H1 (cell line): ENCODE measurements at regions not wholly inside any gene's neighbourhood (a gene's known extent, or its start where the extent isn't known, plus 50 kb on each side); places are given as distances from the start of the nearest gene placed in this dataset.

Experiments
- CTCF ChIA-PET: fragments of 300-600 bp; sonication (Branson Sonifier 250); formaldehyde crosslinking; loops from one replicate; lab custom pipeline; 2021; ENCODE audit not compliant: partially characterized antibody; lab: Charles Lee
- POLR2A ChIA-PET: fragments of 300-600 bp; sonication (Branson Sonifier 250); formaldehyde crosslinking; loops from one replicate; lab custom pipeline; 2021; ENCODE audit warnings: inconsistent platforms; ENCODE audit not compliant: partially characterized antibody; lab: Charles Lee
- DNase-seq, 2 experiments: peaks; one replicate each; pipeline versions ENCODE4 v3.0.0 to v3.0.0-alpha.2; 2010 to 2022; ENCODE audit warnings: low spot score in 2 of 2, low read depth in 1 of 2, mixed read lengths in 1 of 2
- FAIRE-seq: peaks from 2 replicates; lab custom pipeline; 2011; peaks lifted over from hg19 to GRCh38; lab: Jason Lieb, UNC
- H2AFZ ChIP-seq: 2 replicates; pipeline ENCODE4 v1.8.1; 2012; ENCODE audit warnings: low read length, inconsistent platforms
- H2AK5ac ChIP-seq: 2 replicates; pipeline ENCODE4 v1.6.1; 2013; ENCODE audit warnings: low read depth, low read length
- H2BK120ac ChIP-seq: replicated peaks from 2 replicates; pipeline ENCODE3; 2013; ENCODE audit warnings: low read depth, low read length, inconsistent platforms
- H2BK12ac ChIP-seq: 2 replicates; pipeline ENCODE4 v1.6.1; 2013; ENCODE audit warnings: low read depth, low read length
- H2BK15ac ChIP-seq: 2 replicates; pipeline ENCODE4 v1.6.1; 2013; ENCODE audit warnings: low read length
- H2BK20ac ChIP-seq: 2 replicates; pipeline ENCODE4 v1.6.1; 2013; ENCODE audit warnings: low read length
- H2BK5ac ChIP-seq: 2 replicates; pipeline ENCODE4 v1.6.1; 2013; ENCODE audit warnings: low read depth, low read length
- H3K14ac ChIP-seq: 2 replicates; pipeline ENCODE4 v1.6.1; 2013; ENCODE audit warnings: inconsistent platforms; ENCODE audit not compliant: insufficient read length
- H3K18ac ChIP-seq: 2 replicates; pipeline ENCODE4 v1.6.1; 2013; ENCODE audit warnings: low read length; ENCODE audit errors: extremely low read depth
- H3K23ac ChIP-seq: 2 replicates; pipeline ENCODE4 v1.6.1; 2013; ENCODE audit warnings: inconsistent platforms; ENCODE audit not compliant: insufficient read length
- H3K23me2 ChIP-seq: 2 replicates; pipeline ENCODE4 v1.6.1; 2013; ENCODE audit warnings: low read depth, low read length
- H3K27ac ChIP-seq: 2 replicates; pipeline ENCODE4 v1.6.1; 2011; ENCODE audit warnings: low read depth, low read length, inconsistent platforms
- H3K27me3 ChIP-seq, 4 experiments: replicated peaks in 1 of 4; 1 replicate in 1 of 4; 2 replicates in 3 of 4; pipeline versions ENCODE4 v1.6.1 to v1.8.1; 2011 to 2013; ENCODE audit warnings: low read length in 3 of 4, mild to moderate bottlenecking in 3 of 4, inconsistent platforms in 2 of 4, mixed read lengths in 2 of 4, moderate library complexity in 1 of 4; ENCODE audit not compliant: control insufficient read depth in 3 of 4, insufficient read depth in 3 of 4; ENCODE audit errors: extremely low read depth in 1 of 4
- H3K36me3 ChIP-seq, 4 experiments: 2 replicates each; pipeline versions ENCODE4 v1.6.1 to v1.8.1; 2011 to 2013; ENCODE audit warnings: mild to moderate bottlenecking in 4 of 4, low read length in 3 of 4, moderate library complexity in 2 of 4, control low read depth in 1 of 4, inconsistent platforms in 1 of 4; ENCODE audit not compliant: insufficient read depth in 4 of 4, control insufficient read depth in 2 of 4
- H3K4ac ChIP-seq: replicated peaks from 2 replicates; pipeline ENCODE3; 2013; ENCODE audit warnings: low read length, low read depth, mixed read lengths, inconsistent platforms; ENCODE audit not compliant: insufficient read length
- H3K4me1 ChIP-seq, 4 experiments: replicated peaks in 1 of 4; 1 replicate in 1 of 4; 2 replicates in 3 of 4; pipeline versions ENCODE4 v1.6.1 to v1.8.1; 2011 to 2013; ENCODE audit warnings: low read length in 3 of 4, inconsistent platforms in 2 of 4, mixed read lengths in 1 of 4; ENCODE audit not compliant: insufficient read depth in 4 of 4, control insufficient read depth in 3 of 4
- H3K4me2 ChIP-seq, 2 experiments: 2 replicates each; pipeline versions ENCODE4 v1.6.1 to v1.8.1; 2011 to 2013; ENCODE audit warnings: low read depth in 2 of 2, low read length in 2 of 2, control low read depth in 1 of 2, inconsistent platforms in 1 of 2, mild to moderate bottlenecking in 1 of 2; ENCODE audit not compliant: insufficient read depth in 1 of 2
- H3K4me3 ChIP-seq, 4 experiments: fragments of 200-600, 300-600 bp in 1 of 4; sonication (generic), shearing (Covaris generic), sonication (Bioruptor Twin) in 1 of 4; 2 replicates each; pipeline versions ENCODE4 v1.5.1 to v1.8.1; 2011 to 2016; ENCODE audit warnings: low read length in 4 of 4, low read depth in 3 of 4, control low read depth in 2 of 4, inconsistent platforms in 2 of 4, mild to moderate bottlenecking in 2 of 4, mixed read lengths in 1 of 4, moderate library complexity in 1 of 4; ENCODE audit not compliant: insufficient read depth in 2 of 4; ENCODE audit errors: extremely low read depth in 1 of 4
- H3K56ac ChIP-seq: replicated peaks from 2 replicates; pipeline ENCODE3; 2013; ENCODE audit warnings: low read depth, mild to moderate bottlenecking, mixed read lengths, low read length, inconsistent platforms; ENCODE audit not compliant: insufficient read length
- H3K79me1 ChIP-seq: 2 replicates; pipeline ENCODE4 v1.6.1; 2013; ENCODE audit warnings: low read depth, low read length, control low read depth
- H3K79me2 ChIP-seq, 2 experiments: 2 replicates each; pipeline versions ENCODE4 v1.6.1 to v1.8.1; 2012 to 2013; ENCODE audit warnings: low read length in 2 of 2, mild to moderate bottlenecking in 2 of 2, inconsistent platforms in 1 of 2; ENCODE audit not compliant: insufficient read depth in 2 of 2, control insufficient read depth in 1 of 2
- H3K9ac ChIP-seq, 4 experiments: replicated peaks in 1 of 4; 1 replicate in 1 of 4; 2 replicates in 3 of 4; pipeline versions ENCODE4 v1.6.1 to v1.8.1; 2011 to 2013; ENCODE audit warnings: low read depth in 3 of 4, low read length in 3 of 4, control low read depth in 2 of 4, mild to moderate bottlenecking in 2 of 4, moderate library complexity in 2 of 4, inconsistent platforms in 1 of 4; ENCODE audit errors: extremely low read depth in 1 of 4
- H3K9me3 ChIP-seq, 2 experiments: 2 replicates each; pipeline versions ENCODE4 v1.6.1 to v1.8.1; 2012 to 2013; ENCODE audit warnings: mild to moderate bottlenecking in 2 of 2, moderate library complexity in 2 of 2, control low read depth in 1 of 2, inconsistent platforms in 1 of 2, low read depth in 1 of 2, low read length in 1 of 2, mixed read lengths in 1 of 2; ENCODE audit not compliant: insufficient read depth in 2 of 2
- H4K20me1 ChIP-seq, 2 experiments: replicated peaks in 1 of 2; 2 replicates each; pipeline versions ENCODE3 to v1.8.1; 2011 to 2013; ENCODE audit warnings: inconsistent platforms in 2 of 2, low read length in 2 of 2, mild to moderate bottlenecking in 1 of 2; ENCODE audit not compliant: insufficient read depth in 2 of 2, control insufficient read depth in 1 of 2
- H4K5ac ChIP-seq: 2 replicates; pipeline ENCODE4 v1.6.1; 2013; ENCODE audit warnings: low read length, low read depth, mixed read lengths, inconsistent platforms; ENCODE audit not compliant: insufficient read length
- H4K8ac ChIP-seq: 2 replicates; pipeline ENCODE4 v1.8.0; 2013; ENCODE audit warnings: mild to moderate bottlenecking, moderate library complexity, low read length, inconsistent platforms; ENCODE audit not compliant: insufficient read depth; ENCODE audit errors: extremely low read depth
- H4K91ac ChIP-seq: replicated peaks from 2 replicates; pipeline ENCODE3; 2013; ENCODE audit warnings: low read length, mixed read lengths, inconsistent platforms; ENCODE audit not compliant: insufficient read length
- CBX8 ChIP-seq: fragments of 300-800, 300-1000 bp; sonication (generic); IDR thresholded peaks from 2 replicates; pipeline ENCODE4 v1.7.1; 2016; ENCODE audit warnings: low read depth, low read length, borderline replicate concordance
- HDAC2 ChIP-seq, 2 experiments: fragments of 300-600 bp in 1 of 2; sonication (generic) in 1 of 2; IDR thresholded peaks; 2 replicates each; pipeline ENCODE4 v1.6.1; 2011 to 2012; ENCODE audit warnings: low read depth in 2 of 2, low read length in 2 of 2, mild to moderate bottlenecking in 2 of 2, moderate library complexity in 2 of 2, borderline replicate concordance in 1 of 2, inconsistent platforms in 1 of 2
- WGBS, 2 experiments: shearing (Covaris generic) in 1 of 2; methylation state at CpG; one replicate each; pipeline versions ENCODE4 v1.1.6 to v1.1.7; 2013 to 2015; ENCODE audit warnings: low lambda C conversion rate in 2 of 2, mixed read lengths in 2 of 2, inconsistent platforms in 1 of 2, low coverage in 1 of 2, missing lambda C conversion rate in 1 of 2; ENCODE audit not compliant: insufficient replicate concordance in 2 of 2, insufficient coverage in 1 of 2, insufficient read length in 1 of 2; ENCODE audit errors: extremely low coverage in 1 of 2, missing lambda C conversion rate in 1 of 2; 5-methylcytosine and 5-hydroxymethylcytosine counted together
- TF ChIP-seq, protein P1 (sequence below): IDR thresholded peaks from 2 replicates; pipeline ENCODE4 v1.6.1; 2012; ENCODE audit warnings: low read length, inconsistent platforms

DNA sequence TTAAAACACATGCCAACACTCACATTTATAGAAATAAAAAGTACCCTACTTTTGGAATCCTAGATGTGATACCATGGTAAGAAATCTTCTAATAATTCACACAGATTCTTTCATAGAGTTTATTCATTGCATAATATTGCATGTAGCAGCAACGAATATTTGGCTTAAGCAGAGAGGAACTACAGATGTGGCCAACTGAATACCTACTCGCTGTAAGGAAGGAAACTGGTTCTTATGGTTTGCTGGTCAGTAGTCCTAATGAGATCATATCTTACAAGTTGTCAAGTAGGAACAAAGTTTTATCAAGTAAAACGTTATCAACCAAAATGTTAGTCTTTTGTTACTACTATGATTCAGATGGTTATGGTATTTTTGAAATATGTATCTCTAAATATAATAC, 996.1 kb downstream of the PDHA2 start:
- H3K23me2 ChIP-seq, result no peaks in the 10 kb centered on the region
- 86% methylated on average over 3 of the region's 3 CpGs; no CpG with 5 or more reads in 1 of the 2 experiments for WGBS, 2 experiments
- no peak overlapping the region for H3K56ac ChIP-seq
- no peak overlapping the region for H3K4me2 ChIP-seq
- H3K4me3 ChIP-seq, result no peak overlapping the region
- H3K4ac ChIP-seq, result no peak overlapping the region
- no peak overlapping the region for H3K14ac ChIP-seq
- no peaks in the 10 kb centered on the region for H3K27me3 ChIP-seq
- CTCF ChIA-PET, result no interaction called here
- H3K79me1 ChIP-seq, result no peaks in the 10 kb centered on the region
- H2AK5ac ChIP-seq, result no peak overlapping the region
- no peak overlapping the region for H3K27ac ChIP-seq
- H3K36me3 ChIP-seq, result no peaks in the 10 kb centered on the region
- no peak overlapping the region for H2BK12ac ChIP-seq
- DNase-seq, result no peak
- no peak for TF ChIP-seq HDAC2 (IDR thresholded peaks at IDR 0.05; ENCODE audit: borderline replicate concordance in 1 of 2, low read depth in 2 of 2, low read length in 2 of 2)
- TF ChIP-seq, protein P1, sequence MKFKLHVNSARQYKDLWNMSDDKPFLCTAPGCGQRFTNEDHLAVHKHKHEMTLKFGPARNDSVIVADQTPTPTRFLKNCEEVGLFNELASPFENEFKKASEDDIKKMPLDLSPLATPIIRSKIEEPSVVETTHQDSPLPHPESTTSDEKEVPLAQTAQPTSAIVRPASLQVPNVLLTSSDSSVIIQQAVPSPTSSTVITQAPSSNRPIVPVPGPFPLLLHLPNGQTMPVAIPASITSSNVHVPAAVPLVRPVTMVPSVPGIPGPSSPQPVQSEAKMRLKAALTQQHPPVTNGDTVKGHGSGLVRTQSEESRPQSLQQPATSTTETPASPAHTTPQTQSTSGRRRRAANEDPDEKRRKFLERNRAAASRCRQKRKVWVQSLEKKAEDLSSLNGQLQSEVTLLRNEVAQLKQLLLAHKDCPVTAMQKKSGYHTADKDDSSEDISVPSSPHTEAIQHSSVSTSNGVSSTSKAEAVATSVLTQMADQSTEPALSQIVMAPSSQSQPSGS, result no peak
- no peak for TF ChIP-seq CBX8
- H4K8ac ChIP-seq, result no peak overlapping the region
- POLR2A ChIA-PET, result no interaction called here
- no peaks in the 10 kb centered on the region for H4K20me1 ChIP-seq
- no peaks in the 10 kb centered on the region for H3K4me1 ChIP-seq
- H3K9ac ChIP-seq, result no peak overlapping the region
- H4K5ac ChIP-seq, result no peak overlapping the region
- no peaks in the 10 kb centered on the region for H3K9me3 ChIP-seq
- no peak for FAIRE-seq
- no peak overlapping the region for H2BK5ac ChIP-seq
- no peak overlapping the region for H3K18ac ChIP-seq
- no peak overlapping the region for H2BK120ac ChIP-seq
- no peak overlapping the region for H2BK20ac ChIP-seq
- no peaks in the 10 kb centered on the region for H3K79me2 ChIP-seq
- no peak overlapping the region for H3K23ac ChIP-seq
- H2BK15ac ChIP-seq, result no peak overlapping the region
- no peak overlapping the region for H4K91ac ChIP-seq
- no peak overlapping the region for H2AFZ ChIP-seq
